Stimulated activated naive B cell treated with anti-CD40 and anti-IgM and Interleukin-4, amounts not matched to agents 10 μg/mL and 1 μg/mL and 100 μg/mL, for 72 hours (primary cell): ENCODE measurements at regions not wholly inside any gene's neighbourhood (a gene's known extent, or its start where the extent isn't known, plus 50 kb on each side); places are given as distances from the start of the nearest gene placed in this dataset.
A peak's percentile ranks its signal among the peaks of the same experiment; 100 is the strongest.

Source experiments
- ATAC-seq, 2 donors: fragments of 150-1000 bp; cut with Tn5 transposase; replicated peaks; 2 replicates each; pipeline ENCODE4 v1.10.0; 2021; ENCODE audit warnings: moderate library complexity in 1 of 2
- DNase-seq: peaks from one replicate; pipeline ENCODE4 v3.0.0; 2021
- H3K27ac Mint-ChIP-seq: one replicate; pipeline ENCODE4 v1.8.0; 2022; ENCODE audit warnings: mild to moderate bottlenecking, mixed read lengths
- H3K27me3 Mint-ChIP-seq, 2 donors: one replicate each; pipeline ENCODE4 v1.8.0; 2022; ENCODE audit warnings: mixed read lengths in 2 of 2
- H3K36me3 Mint-ChIP-seq, 2 donors: one replicate each; pipeline ENCODE4 v1.8.0; 2022; ENCODE audit warnings: mixed read lengths in 2 of 2, mild to moderate bottlenecking in 1 of 2
- H3K4me1 Mint-ChIP-seq, 2 donors: one replicate each; pipeline ENCODE4 v1.8.0; 2022; ENCODE audit warnings: mixed read lengths in 2 of 2, mild to moderate bottlenecking in 1 of 2
- H3K4me3 Mint-ChIP-seq, 2 donors: one replicate each; pipeline ENCODE4 v1.8.0; 2022; ENCODE audit warnings: mild to moderate bottlenecking in 2 of 2, mixed read lengths in 2 of 2, moderate library complexity in 1 of 2
- H3K9me3 Mint-ChIP-seq, 2 donors: one replicate each; pipeline ENCODE4 v1.8.0; 2022; ENCODE audit warnings: mixed read lengths in 2 of 2, mild to moderate bottlenecking in 1 of 2

DNA sequence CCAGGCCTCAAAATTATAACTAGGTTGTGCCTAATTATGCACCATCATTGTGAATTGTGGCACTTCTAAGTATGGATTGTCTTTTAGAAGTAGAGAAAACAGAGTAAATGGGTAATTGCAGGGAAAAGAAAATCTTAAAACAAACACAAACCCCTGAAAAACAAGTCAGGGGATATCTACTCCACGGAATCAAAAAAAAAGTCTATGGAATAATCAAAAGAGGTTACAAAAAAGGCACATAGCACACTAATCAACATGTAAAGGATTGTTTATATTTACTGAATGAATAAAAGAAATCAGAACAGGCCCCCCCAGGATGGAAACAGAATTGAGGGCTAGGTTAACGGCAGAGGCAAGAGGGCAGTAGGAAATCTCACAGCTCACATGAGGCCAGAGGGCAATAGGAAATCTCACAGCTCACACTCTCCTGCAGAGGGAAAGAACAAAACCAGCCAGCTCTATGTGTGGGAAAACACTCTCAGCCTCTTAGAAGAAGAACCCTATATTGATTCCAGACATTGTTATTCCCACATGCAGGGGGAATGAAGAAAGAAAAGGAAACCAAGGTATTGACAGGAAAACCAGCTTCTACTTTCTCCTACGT, 72.7 kb upstream of the FNDC3B start:
- H3K9me3 Mint-ChIP-seq = no peaks in the 10 kb centered on the region
- no peak overlapping the region for H3K27ac Mint-ChIP-seq

DNA sequence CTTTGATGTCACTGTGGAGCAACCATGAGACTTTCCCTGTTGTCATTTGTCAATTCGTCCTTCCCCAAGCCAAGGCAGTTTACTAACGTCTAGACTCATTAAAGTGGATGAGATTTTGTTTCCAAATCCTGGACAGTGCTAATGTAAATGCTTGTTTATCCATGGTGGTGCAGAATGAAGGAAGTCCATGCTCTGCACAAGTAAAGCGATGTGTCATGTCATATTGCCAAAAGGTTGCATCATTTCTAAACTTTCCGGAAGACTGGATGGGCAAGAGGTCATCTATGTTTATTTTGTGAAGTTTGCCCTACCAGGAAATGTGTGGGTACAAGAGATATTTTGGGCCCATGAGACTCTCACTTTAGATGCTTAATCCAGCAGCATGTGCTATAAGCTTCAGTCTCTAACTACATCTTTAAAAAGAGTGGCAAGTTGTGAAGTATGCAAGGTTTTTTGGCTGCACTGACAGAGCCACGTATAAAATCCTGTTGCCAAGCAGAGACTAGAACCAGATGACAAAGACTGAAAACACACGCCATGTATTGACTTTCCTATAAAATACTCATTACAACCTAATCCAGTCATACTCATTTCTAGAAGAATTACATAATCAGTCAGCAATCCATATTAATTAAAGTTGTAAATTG, 72.1 kb upstream of the FNDC3B start:
- H3K4me1 Mint-ChIP-seq = peaks cover 0 to 2% of the 10 kb centered on the region in 2 donors
- no peak for ATAC-seq

More for the DNA sequence above, 72.7 kb upstream of the FNDC3B start:
- H3K4me3 Mint-ChIP-seq = no peak overlapping the region
- ATAC-seq (no peak), DNase-seq (no peak)
- H3K27me3 Mint-ChIP-seq = no peaks in the 10 kb centered on the region
- no peaks in the 10 kb centered on the region for H3K36me3 Mint-ChIP-seq
- H3K4me1 Mint-ChIP-seq = peaks cover 0 to 2% of the 10 kb centered on the region in 2 donors

DNA sequence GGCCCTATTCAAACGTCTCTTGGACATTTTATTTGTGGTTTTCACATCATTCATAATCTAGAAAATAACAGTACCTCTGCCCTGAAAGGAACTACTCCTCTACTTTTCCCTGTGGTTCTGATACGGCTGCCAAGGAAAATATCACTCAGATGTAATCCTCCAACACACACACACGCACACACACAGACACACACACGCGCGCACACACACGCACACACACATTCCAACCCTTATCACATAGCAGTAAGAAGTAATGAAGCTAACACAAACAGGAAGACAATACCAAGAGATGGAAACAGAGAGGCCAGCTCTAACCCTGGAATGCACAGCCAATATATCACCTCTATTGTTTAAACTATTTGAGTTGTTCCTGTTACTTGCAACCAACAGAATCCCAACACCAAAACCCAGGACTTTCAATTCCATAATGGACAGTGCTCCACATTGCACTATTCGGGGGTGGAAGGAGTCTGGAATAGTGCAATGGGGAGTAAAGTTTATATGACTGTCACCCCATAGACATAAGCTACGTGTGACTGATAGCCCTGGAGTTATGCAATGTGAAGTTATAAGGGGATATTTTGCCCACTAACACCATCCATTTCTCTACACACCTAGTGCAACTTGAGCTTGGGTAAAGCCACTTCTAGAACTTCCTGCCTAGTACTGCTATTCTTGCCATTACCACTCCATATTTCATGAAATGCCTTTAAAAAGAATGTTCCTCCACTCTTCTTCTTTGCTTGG, 71.3 kb upstream of the FNDC3B start:
- DNase-seq = no peak
- no peak for ATAC-seq
- H3K27me3 Mint-ChIP-seq = no peaks in the 10 kb centered on the region
- no peaks in the 10 kb centered on the region for H3K36me3 Mint-ChIP-seq
- H3K27ac Mint-ChIP-seq = no peak overlapping the region
- no peaks in the 10 kb centered on the region for H3K9me3 Mint-ChIP-seq
- H3K4me3 Mint-ChIP-seq = no peak overlapping the region
- H3K4me1 Mint-ChIP-seq = peaks cover 0 to 2% of the 10 kb centered on the region in 2 donors

More for the DNA sequence above, 72.1 kb upstream of the FNDC3B start:
- Mint-ChIP-seq H3K36me3 (no peaks in the 10 kb centered on the region), H3K4me3 (no peak overlapping the region), H3K27me3 (no peaks in the 10 kb centered on the region), H3K9me3 (no peaks in the 10 kb centered on the region), H3K27ac (no peak overlapping the region)
- no peak for DNase-seq

DNA sequence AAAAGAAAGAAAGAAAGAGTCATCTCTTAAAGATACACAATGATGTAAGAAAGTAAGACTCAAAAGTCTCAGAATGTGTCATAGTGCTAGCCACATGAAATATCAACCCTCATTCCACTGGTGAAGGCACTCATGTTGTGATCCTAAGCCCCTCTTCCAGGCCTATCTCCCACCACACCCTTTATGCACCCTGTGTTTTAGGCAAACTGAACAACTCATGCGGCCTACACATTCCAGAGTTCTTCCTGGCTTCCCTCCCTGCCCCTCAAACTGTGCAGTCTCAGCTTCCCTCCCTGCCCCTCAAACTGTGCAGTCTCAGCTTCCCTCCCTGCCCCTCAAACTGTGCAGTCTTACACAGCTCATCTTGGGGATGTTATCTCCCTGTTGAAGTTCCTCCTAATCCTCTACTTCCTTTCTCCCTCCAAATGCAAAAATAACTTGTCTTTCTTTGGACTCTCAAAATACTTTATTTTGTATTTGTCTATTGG, 69.0 kb upstream of the FNDC3B start:
- Mint-ChIP-seq H3K27me3 (no peaks in the 10 kb centered on the region), H3K9me3 (no peaks in the 10 kb centered on the region), H3K4me3 (no peak overlapping the region), H3K27ac (no peak overlapping the region), H3K36me3 (no peaks in the 10 kb centered on the region), H3K4me1 (peaks cover 0 to 2% of the 10 kb centered on the region in 2 donors)
- no peak for DNase-seq
- peak in 1 of 2 donors; percentile 31 for ATAC-seq

- Mint-ChIP-seq H3K9me3 (no peaks in the 10 kb centered on the region), H3K36me3 (no peaks in the 10 kb centered on the region), H3K27ac (no peak overlapping the region), H3K4me1 (peaks cover 0 to 2% of the 10 kb centered on the region in 2 donors), H3K27me3 (no peaks in the 10 kb centered on the region), H3K4me3 (no peak overlapping the region)
- ATAC-seq (no peak), DNase-seq (no peak)
These were observed 67.4 kb upstream of the FNDC3B start for GRCh38 chr3:171971919-171972514.

DNA sequence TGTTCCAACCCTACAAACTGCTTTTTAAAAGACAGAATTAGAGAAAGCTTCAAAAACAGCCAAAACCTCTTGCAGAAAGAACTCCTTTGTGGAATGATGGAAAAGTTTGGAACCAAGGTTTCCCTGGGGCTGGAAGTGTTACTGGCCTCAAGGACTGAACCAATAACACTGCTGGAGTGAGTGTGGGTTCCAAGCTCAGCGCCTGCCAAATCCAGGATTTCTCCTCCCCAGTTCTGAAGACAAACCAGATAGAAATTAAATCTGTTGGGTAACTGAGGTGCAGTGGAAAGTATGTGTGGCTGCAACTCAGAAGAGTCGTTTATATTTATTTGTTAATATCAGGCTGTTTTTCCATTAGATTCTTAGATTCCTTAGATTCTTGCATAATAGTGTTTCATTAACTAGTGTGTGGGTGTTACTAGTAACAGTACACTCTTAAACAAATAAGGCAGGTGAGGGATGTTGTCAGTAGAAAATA, 66.5 kb upstream of the FNDC3B start:
- no peaks in the 10 kb centered on the region for H3K27me3 Mint-ChIP-seq
- no peaks in the 10 kb centered on the region for H3K36me3 Mint-ChIP-seq
- ATAC-seq (no peak), DNase-seq (no peak)
- H3K4me3 Mint-ChIP-seq = no peak overlapping the region
- no peak overlapping the region for H3K27ac Mint-ChIP-seq
- no peaks in the 10 kb centered on the region for H3K9me3 Mint-ChIP-seq
- peaks cover 0 to under 1% of the 10 kb centered on the region in 2 donors for H3K4me1 Mint-ChIP-seq

DNA sequence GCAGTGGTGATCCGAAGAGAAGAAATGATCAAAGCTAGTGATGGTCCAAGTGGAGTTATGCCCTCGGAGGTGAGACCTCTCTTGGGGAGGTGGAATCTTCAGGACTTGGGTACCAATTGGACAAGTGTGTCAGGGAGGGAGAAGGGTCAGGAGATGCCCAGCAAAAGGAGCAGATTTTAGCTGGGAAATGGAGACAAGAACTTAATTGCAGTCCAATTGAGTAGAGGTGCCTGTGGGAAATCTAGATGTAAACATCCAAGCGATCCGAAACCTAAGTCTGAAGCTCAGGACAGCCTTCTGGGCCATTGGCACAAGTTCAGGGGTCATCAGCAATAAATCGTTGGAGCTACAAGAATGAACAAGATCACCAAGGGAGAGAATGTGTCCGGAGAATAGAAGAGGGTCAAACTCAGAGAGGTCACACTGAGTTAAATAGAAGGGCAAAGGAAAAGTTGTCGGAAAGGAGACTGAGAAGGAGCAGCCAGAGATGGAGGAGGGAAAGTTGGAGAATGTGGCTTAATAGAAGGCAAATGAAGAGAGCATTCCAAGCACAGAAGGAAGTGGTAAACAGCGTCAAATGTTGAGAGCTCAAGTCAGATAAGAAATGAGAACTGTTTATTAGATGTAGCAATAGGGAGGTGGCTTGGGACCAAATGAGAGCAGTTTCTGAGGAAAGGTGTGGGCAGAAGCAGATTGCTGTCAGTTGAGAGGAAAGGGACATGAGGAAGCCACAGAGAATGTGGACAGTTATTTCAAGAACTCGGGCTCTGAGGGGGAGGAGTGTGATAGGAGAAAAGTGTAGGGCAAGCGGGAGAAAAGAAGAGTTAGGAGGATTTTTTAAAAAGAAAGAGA, 64.2 kb upstream of the FNDC3B start:
- DNase-seq = no peak
- H3K36me3 Mint-ChIP-seq = no peaks in the 10 kb centered on the region
- no peaks in the 10 kb centered on the region for H3K9me3 Mint-ChIP-seq
- no peak overlapping the region for H3K27ac Mint-ChIP-seq
- H3K4me3 Mint-ChIP-seq = no peak overlapping the region
- H3K27me3 Mint-ChIP-seq = no peaks in the 10 kb centered on the region
- ATAC-seq = no peak
- peaks cover 0 to 2% of the 10 kb centered on the region in 2 donors for H3K4me1 Mint-ChIP-seq

GRCh38 chr3:171976526-171976925, 62.9 kb upstream of the FNDC3B start:
- no peak overlapping the region for H3K27ac Mint-ChIP-seq
- H3K36me3 Mint-ChIP-seq = no peaks in the 10 kb centered on the region
- peaks cover 0 to under 1% of the 10 kb centered on the region in 2 donors for H3K27me3 Mint-ChIP-seq
- H3K4me3 Mint-ChIP-seq = no peak overlapping the region
- ATAC-seq (no peak), DNase-seq (no peak)
- no peaks in the 10 kb centered on the region for H3K9me3 Mint-ChIP-seq
- H3K4me1 Mint-ChIP-seq = peaks cover 2 to 6% of the 10 kb centered on the region in 2 donors

GRCh38 chr3:171977441-171977840, 61.9 kb upstream of the FNDC3B start:
- Mint-ChIP-seq H3K4me3 (no peak overlapping the region), H3K4me1 (peaks cover 2 to 6% of the 10 kb centered on the region in 2 donors), H3K27me3 (peaks cover 0 to 4% of the 10 kb centered on the region in 2 donors), H3K27ac (no peak overlapping the region), H3K36me3 (no peaks in the 10 kb centered on the region), H3K9me3 (no peaks in the 10 kb centered on the region)
- ATAC-seq (no peak), DNase-seq (no peak)

GRCh38 chr3:171977860-171978259, 61.5 kb upstream of the FNDC3B start:
- ATAC-seq (peak; percentile 53 to 54), DNase-seq (no peak)
- Mint-ChIP-seq H3K27ac (no peak overlapping the region), H3K36me3 (no peaks in the 10 kb centered on the region), H3K9me3 (no peaks in the 10 kb centered on the region), H3K27me3 (peaks cover 0 to 4% of the 10 kb centered on the region in 2 donors), H3K4me3 (no peak overlapping the region), H3K4me1 (peaks cover 2 to 6% of the 10 kb centered on the region in 2 donors)

- Mint-ChIP-seq H3K4me3 (no peak overlapping the region), H3K36me3 (no peaks in the 10 kb centered on the region), H3K4me1 (peaks cover 4 to 6% of the 10 kb centered on the region in 2 donors), H3K9me3 (no peaks in the 10 kb centered on the region), H3K27ac (no peak overlapping the region), H3K27me3 (peaks cover 0 to 4% of the 10 kb centered on the region in 2 donors)
- ATAC-seq = no peak
- no peak for DNase-seq
These were observed 61.0 kb upstream of the FNDC3B start for GRCh38 chr3:171978390-171978789.

GRCh38 chr3:171979081-171979480, 60.3 kb upstream of the FNDC3B start:
- ATAC-seq (no peak), DNase-seq (no peak)
- Mint-ChIP-seq H3K36me3 (no peaks in the 10 kb centered on the region), H3K27ac (no peak overlapping the region), H3K27me3 (peaks cover 0 to 4% of the 10 kb centered on the region in 2 donors), H3K9me3 (no peaks in the 10 kb centered on the region), H3K4me1 (peaks cover 4 to 6% of the 10 kb centered on the region in 2 donors), H3K4me3 (no peak overlapping the region)

DNA sequence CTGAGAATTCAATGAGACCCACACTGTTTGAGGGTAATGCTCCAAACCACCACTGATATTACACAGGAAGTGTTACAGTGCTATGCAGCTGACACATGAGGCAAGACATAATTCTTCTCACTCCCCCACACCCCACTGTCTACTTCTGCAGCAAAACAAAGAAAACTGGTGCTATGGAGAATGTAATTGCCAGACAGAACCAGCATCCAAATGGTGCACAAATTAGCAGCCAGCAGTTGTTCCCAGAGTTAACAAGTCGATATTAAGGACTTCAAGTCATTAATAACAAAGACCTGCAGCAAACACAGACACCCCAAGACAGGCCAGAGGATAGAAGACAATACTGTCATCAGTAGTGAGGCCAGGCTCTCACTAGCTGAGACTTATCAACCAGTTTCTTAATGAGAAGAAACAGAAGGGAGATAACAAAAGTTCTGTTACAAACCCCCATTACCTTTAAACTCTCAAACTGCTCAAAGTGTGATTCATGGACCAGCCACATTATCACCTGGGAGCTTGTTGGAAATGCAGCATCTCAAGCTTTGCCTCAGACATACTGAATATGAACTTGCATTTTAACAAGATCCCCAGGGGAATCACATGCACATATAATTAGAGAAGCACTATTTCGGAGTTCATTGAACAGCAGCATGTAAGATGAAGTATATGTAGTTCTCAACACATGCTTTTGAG, 58.7 kb upstream of the FNDC3B start:
- H3K4me3 Mint-ChIP-seq = no peak overlapping the region
- H3K36me3 Mint-ChIP-seq = no peaks in the 10 kb centered on the region
- peaks cover 0 to 4% of the 10 kb centered on the region in 2 donors for H3K27me3 Mint-ChIP-seq
- no peak overlapping the region for H3K27ac Mint-ChIP-seq
- no peaks in the 10 kb centered on the region for H3K9me3 Mint-ChIP-seq
- DNase-seq = no peak
- ATAC-seq = no peak
- H3K4me1 Mint-ChIP-seq = peaks cover 4 to 9% of the 10 kb centered on the region in 2 donors
